ENCODE measurements at regions not wholly inside any gene's neighbourhood (a gene's known extent, or its start where the extent isn't known, plus 50 kb on each side); places are given as distances from the start of the nearest gene placed in this dataset.

GRCh38 chr14:39614297-39614923, 182.2 kb upstream of the FBXO33 start:
- TF ChIP-seq POLR2A (IDR thresholded peaks at IDR 0.05), result no peak
- Histone ChIP-seq H3K9me3 (no peaks in the 10 kb centered on the region), H3K4me3 (replicated peaks in 1 of 3) (no peak overlapping the region), H3K36me3 (no peaks in the 10 kb centered on the region), H3K27me3 (no peaks in the 10 kb centered on the region), H3K27ac (no peak overlapping the region), H3K4me1 (no peaks in the 10 kb centered on the region)
- no peak for DNase-seq
- 54 to 58% methylated on average over 3 of the region's 3 CpGs for WGBS, 2 donors
- intact Hi-C loops (cut with DNase I), result no loop called here

GRCh38 chr14:39609119-39609518, 176.9 kb upstream of the FBXO33 start:
- no peak for DNase-seq
- Histone ChIP-seq H3K36me3 (no peaks in the 10 kb centered on the region), H3K4me3 (replicated peaks in 1 of 3) (no peak overlapping the region), H3K27ac (no peak overlapping the region), H3K27me3 (no peaks in the 10 kb centered on the region), H3K4me1 (no peaks in the 10 kb centered on the region), H3K9me3 (no peaks in the 10 kb centered on the region)
- intact Hi-C loops (cut with DNase I), result no loop called here
- no peak for TF ChIP-seq POLR2A (IDR thresholded peaks at IDR 0.05)
- TF ChIP-seq CTCF (IDR thresholded peaks at IDR 0.05), result no peak

- H3K4me1 ChIP-seq, result no peaks in the 10 kb centered on the region
- no peaks in the 10 kb centered on the region for H3K36me3 ChIP-seq
- H3K9me3 ChIP-seq, result no peaks in the 10 kb centered on the region
- intact Hi-C loops (cut with DNase I), result no loop called here
- H3K4me3 ChIP-seq (replicated peaks in 1 of 3), result no peak overlapping the region
- H3K27ac ChIP-seq, result no peak overlapping the region
- DNase-seq, result no peak
- TF ChIP-seq CTCF (IDR thresholded peaks at IDR 0.05) (no peak), POLR2A (IDR thresholded peaks at IDR 0.05) (no peak)
- WGBS, 2 donors, result 98 to 100% methylated on average over 1 of the region's 1 CpG
- no peaks in the 10 kb centered on the region for H3K27me3 ChIP-seq
Observed at GRCh38 chr14:39607978-39608377, 175.7 kb upstream of the FBXO33 start.

- Histone ChIP-seq H3K9me3 (no peaks in the 10 kb centered on the region), H3K27me3 (no peaks in the 10 kb centered on the region), H3K4me3 (replicated peaks in 1 of 3) (no peak overlapping the region), H3K36me3 (no peaks in the 10 kb centered on the region), H3K4me1 (no peaks in the 10 kb centered on the region), H3K27ac (no peak overlapping the region)
- intact Hi-C loops (cut with DNase I), result no loop called here
- DNase-seq, result no peak
- TF ChIP-seq CTCF (IDR thresholded peaks at IDR 0.05) (no peak), POLR2A (IDR thresholded peaks at IDR 0.05) (no peak)
- WGBS, 2 donors, result 77 to 86% methylated on average over 1 of the region's 1 CpG
Observed at GRCh38 chr14:39603942-39604341, 171.7 kb upstream of the FBXO33 start.

GRCh38 chr14:39593377-39593776, 161.1 kb upstream of the FBXO33 start:
- Histone ChIP-seq H3K36me3 (no peaks in the 10 kb centered on the region), H3K27me3 (no peaks in the 10 kb centered on the region), H3K27ac (no peak overlapping the region), H3K4me3 (replicated peaks in 1 of 3) (no peak overlapping the region), H3K4me1 (no peaks in the 10 kb centered on the region), H3K9me3 (no peaks in the 10 kb centered on the region)
- WGBS, 2 donors, result 80% methylated on average over 2 of the region's 2 CpGs
- no peak for TF ChIP-seq CTCF (IDR thresholded peaks at IDR 0.05)
- no peak for DNase-seq
- intact Hi-C loops (cut with DNase I), result no loop called here
